T-helper 1 cell (primary cell): ENCODE measurements at regions not wholly inside any gene's neighbourhood (a gene's known extent, or its start where the extent isn't known, plus 50 kb on each side); places are given as distances from the start of the nearest gene placed in this dataset.
A peak's percentile ranks its signal among the peaks of the same experiment; 100 is the strongest.
"Not testable (repeated sequence)": the region's sequence is repeated elsewhere in the genome, so short reads cannot be mapped to it uniquely, and the experiment has no call there.

Experiments
- DNase-seq, 5 donors: peaks; one replicate each; pipeline ENCODE4 v3.0.0-alpha.2; 2012 to 2020

- DNase-seq: not testable (repeated sequence)
Measured at GRCh38 chr2:87199228-87199627, 177.6 kb upstream of the PLGLB1 start.

GRCh38 chr2:87204569-87205147 is 183.0 kb upstream of the PLGLB1 start:
- not testable (repeated sequence) for DNase-seq

GRCh38 chr2:87212938-87213337 is 191.3 kb upstream of the PLGLB1 start:
- not testable (repeated sequence) for DNase-seq

- not testable (repeated sequence) for DNase-seq
Measured at GRCh38 chr2:87217005-87217404, 195.4 kb upstream of the PLGLB1 start.

- peak in 3 of 5 donors; percentile 14 to 70 (median 52) for DNase-seq
Measured at GRCh38 chr2:87217741-87218410, 196.2 kb upstream of the PLGLB1 start.

- not testable (repeated sequence) for DNase-seq
Measured at GRCh38 chr2:87220651-87221050, 199.0 kb upstream of the PLGLB1 start.

GRCh38 chr2:87222131-87222530 is 200.5 kb upstream of the PLGLB1 start:
- not testable (repeated sequence) for DNase-seq

GRCh38 chr2:87223873-87224272 is 202.2 kb upstream of the PLGLB1 start:
- not testable (repeated sequence) for DNase-seq

- not testable (repeated sequence) for DNase-seq
Measured at GRCh38 chr2:87229091-87229689, 207.5 kb upstream of the PLGLB1 start.

- not testable (repeated sequence) for DNase-seq
Measured at GRCh38 chr2:87229964-87230363, 208.3 kb upstream of the PLGLB1 start.

- not testable (repeated sequence) for DNase-seq
Measured at GRCh38 chr2:87235333-87235981, 213.8 kb upstream of the PLGLB1 start.

GRCh38 chr2:87237570-87238336 is 216.1 kb upstream of the PLGLB1 start:
- not testable (repeated sequence) for DNase-seq

- DNase-seq: peak in 1 of 5 donors; percentile 14
Measured at GRCh38 chr2:87239558-87240215, 218.0 kb upstream of the PLGLB1 start.

- not testable (repeated sequence) for DNase-seq
Measured at GRCh38 chr2:87246066-87246717, 224.5 kb upstream of the PLGLB1 start.

GRCh38 chr2:87252046-87252445 is 230.4 kb upstream of the PLGLB1 start:
- DNase-seq: not testable (repeated sequence)

GRCh38 chr2:87254562-87254961 is 232.9 kb upstream of the PLGLB1 start:
- DNase-seq: not testable (repeated sequence)

GRCh38 chr2:87255410-87255809 is 233.8 kb upstream of the PLGLB1 start:
- not testable (repeated sequence) for DNase-seq

GRCh38 chr2:87258887-87259286 is 237.2 kb upstream of the PLGLB1 start:
- not testable (repeated sequence) for DNase-seq

- DNase-seq: peak in 1 of 5 donors; percentile 7
Measured at GRCh38 chr2:87262184-87262702, 240.6 kb upstream of the PLGLB1 start.

- DNase-seq: not testable (repeated sequence)
Measured at GRCh38 chr2:87263868-87264518, 242.3 kb upstream of the PLGLB1 start.

GRCh38 chr2:87275192-87275591 is 253.5 kb upstream of the PLGLB1 start:
- DNase-seq: not testable (repeated sequence)
